SK-N-SH treated with all-trans-retinoic acid at 6 μM for 48 hours (cell line): ENCODE measurements at regions not wholly inside any gene's neighbourhood (a gene's known extent, or its start where the extent isn't known, plus 50 kb on each side); places are given as distances from the start of the nearest gene placed in this dataset.

ENCODE experiments used
- ATAC-seq: fragments of 200-7000 bp; cut with Tn5 transposase; 3 replicates; pipeline ENCODE4 v1.9.1; 2020; ENCODE audit warnings: mild to moderate bottlenecking, moderate library complexity
- ARNTL ChIP-seq: fragments of 450-650 bp; formaldehyde crosslinking; IDR thresholded peaks from 2 replicates; pipeline ENCODE4 v1.5.0; 2020; ENCODE audit warnings: low read depth, mild to moderate bottlenecking, moderate library complexity, borderline replicate concordance
- BACH2 ChIP-seq: fragments of 250-450 bp; sonication (Bioruptor Pico); IDR thresholded peaks from 2 replicates; pipeline ENCODE4 v1.9.0; 2021; ENCODE audit warnings: mild to moderate bottlenecking, borderline replicate concordance
- CREB5 ChIP-seq: fragments of 250-450 bp; sonication (Bioruptor Pico); IDR thresholded peaks from 2 replicates; pipeline ENCODE4 v1.5.1; 2020; ENCODE audit warnings: low read depth, mild to moderate bottlenecking, moderate library complexity
- CSDC2 ChIP-seq: fragments of 250-450 bp; sonication (Bioruptor Pico); IDR thresholded peaks from 2 replicates; pipeline ENCODE4 v1.5.0; 2020; ENCODE audit warnings: mild to moderate bottlenecking, moderate library complexity
- ESRRG ChIP-seq: fragments of 250-450 bp; sonication (Bioruptor Pico); IDR thresholded peaks from 2 replicates; pipeline ENCODE4 v1.6.1; 2021; ENCODE audit warnings: mild to moderate bottlenecking
- GLIS3 ChIP-seq: fragments of 250-450 bp; sonication (Bioruptor Pico); IDR thresholded peaks from 2 replicates; pipeline ENCODE4 v1.5.0; 2020; ENCODE audit warnings: mild to moderate bottlenecking, moderate library complexity
- ISL1 ChIP-seq: fragments of 250-450 bp; sonication (Bioruptor Pico); IDR thresholded peaks from 2 replicates; pipeline ENCODE4 v2.1.2; 2022; ENCODE audit warnings: mild to moderate bottlenecking, moderate library complexity
- OSR1 ChIP-seq: fragments of 250-450 bp; sonication (Bioruptor Pico); IDR thresholded peaks from 2 replicates; pipeline ENCODE4 v1.8.0; 2022; ENCODE audit warnings: moderate library complexity, mild to moderate bottlenecking, inconsistent platforms
- PATZ1 ChIP-seq: fragments of 250-450 bp; sonication (Bioruptor Pico); IDR thresholded peaks from 2 replicates; pipeline ENCODE4 v1.8.0; 2020; ENCODE audit warnings: mild to moderate bottlenecking, moderate library complexity, borderline replicate concordance
- POU6F1 ChIP-seq: fragments of 250-450 bp; sonication (Bioruptor Pico); IDR thresholded peaks from 2 replicates; pipeline ENCODE4 v1.8.0; 2021; ENCODE audit warnings: low read depth, mild to moderate bottlenecking, moderate library complexity, borderline replicate concordance
- PPARA ChIP-seq: fragments of 250-450 bp; sonication (Bioruptor Pico); IDR thresholded peaks from 2 replicates; pipeline ENCODE4 v1.5.0; 2020; ENCODE audit warnings: mild to moderate bottlenecking, borderline replicate concordance
- SNAI2 ChIP-seq: fragments of 250-450 bp; sonication (Bioruptor Pico); IDR thresholded peaks from 2 replicates; pipeline ENCODE4 v1.5.0; 2020; ENCODE audit warnings: mild to moderate bottlenecking, moderate library complexity
- TCF4 ChIP-seq: fragments of 250-450 bp; sonication (Bioruptor Pico); IDR thresholded peaks from 2 replicates; pipeline ENCODE4 v1.8.0; 2021; ENCODE audit warnings: mild to moderate bottlenecking, moderate library complexity, borderline replicate concordance
- TOX ChIP-seq: fragments of 250-450 bp; sonication (Bioruptor Pico); IDR thresholded peaks from 2 replicates; pipeline ENCODE4 v1.8.0; 2021; ENCODE audit warnings: mild to moderate bottlenecking, moderate library complexity, borderline replicate concordance
- TSHZ2 ChIP-seq: fragments of 250-450 bp; sonication (Bioruptor Pico); IDR thresholded peaks from 2 replicates; pipeline ENCODE4 v1.5.0; 2020; ENCODE audit warnings: mild to moderate bottlenecking, moderate library complexity
- ZC3H10 ChIP-seq: fragments of 250-450 bp; sonication (Bioruptor Pico); IDR thresholded peaks from 2 replicates; pipeline ENCODE4 v1.5.1; 2021; ENCODE audit warnings: mild to moderate bottlenecking, moderate library complexity
- ZFP3 ChIP-seq: fragments of 250-450 bp; sonication (Bioruptor Pico); IDR thresholded peaks from 2 replicates; pipeline ENCODE4 v1.5.0; 2020; ENCODE audit warnings: mild to moderate bottlenecking, moderate library complexity
- ZFP30 ChIP-seq: fragments of 450-650 bp; formaldehyde crosslinking; IDR thresholded peaks from 2 replicates; pipeline ENCODE4 v1.5.0; 2022; ENCODE audit warnings: mild to moderate bottlenecking, moderate library complexity
- ZNF565 ChIP-seq: fragments of 450-650 bp; formaldehyde crosslinking; conservative IDR thresholded peaks from 2 replicates; pipeline ENCODE4 v1.5.0; 2020; ENCODE audit warnings: low read depth, mild to moderate bottlenecking, moderate library complexity
- ZNF70 ChIP-seq: fragments of 450-650 bp; formaldehyde crosslinking; IDR thresholded peaks from 2 replicates; pipeline ENCODE4 v1.5.0; 2020; ENCODE audit warnings: mild to moderate bottlenecking, moderate library complexity
- ZNF8 ChIP-seq: fragments of 450-650 bp; formaldehyde crosslinking; IDR thresholded peaks from 2 replicates; pipeline ENCODE4 v1.5.0; 2020; ENCODE audit warnings: mild to moderate bottlenecking, moderate library complexity

- no peak for ATAC-seq
- TF ChIP-seq CREB5 (no peak), ZC3H10 (CRISPR knock-in tag) (no peak), ZNF8 (CRISPR knock-in tag) (no peak), ISL1 (no peak), SNAI2 (CRISPR knock-in tag) (no peak), ZNF70 (no peak), TOX (CRISPR knock-in tag) (no peak), ESRRG (no peak), POU6F1 (CRISPR knock-in tag) (no peak), GLIS3 (CRISPR knock-in tag) (no peak), ZFP3 (no peak), ZFP30 (CRISPR knock-in tag) (no peak)
Observed at GRCh38 chr5:170176916-170177315, 55.9 kb upstream of the C5orf58 start.

GRCh38 chr5:170178814-170179213 is 54.0 kb upstream of the C5orf58 start:
- no peak for ATAC-seq
- TF ChIP-seq TCF4 (CRISPR knock-in tag) (no peak), ZFP3 (no peak), ARNTL (CRISPR knock-in tag) (no peak), ZC3H10 (CRISPR knock-in tag) (no peak), TSHZ2 (no peak), TOX (CRISPR knock-in tag) (no peak), OSR1 (no peak), ESRRG (no peak), ZNF565 (no peak), CSDC2 (CRISPR knock-in tag) (no peak), BACH2 (CRISPR knock-in tag) (no peak), PATZ1 (CRISPR knock-in tag) (no peak), SNAI2 (CRISPR knock-in tag) (no peak), GLIS3 (CRISPR knock-in tag) (no peak), ZNF8 (CRISPR knock-in tag) (no peak), POU6F1 (CRISPR knock-in tag) (no peak), PPARA (no peak)

GRCh38 chr5:170179626-170180025 is 53.2 kb upstream of the C5orf58 start:
- ATAC-seq = no peak
- no peak for TF ChIP-seq CREB5
- TF ChIP-seq POU6F1 (CRISPR knock-in tag) = no peak
- TF ChIP-seq TCF4 (CRISPR knock-in tag) = no peak
- TF ChIP-seq ZFP30 (CRISPR knock-in tag) = no peak
- no peak for TF ChIP-seq ZNF8 (CRISPR knock-in tag)
- TF ChIP-seq BACH2 (CRISPR knock-in tag) = no peak
- no peak for TF ChIP-seq ZNF565
- TF ChIP-seq CSDC2 (CRISPR knock-in tag) = no peak
- TF ChIP-seq ZNF70 = no peak
- TF ChIP-seq OSR1 = no peak
- TF ChIP-seq ZC3H10 (CRISPR knock-in tag) = no peak
- no peak for TF ChIP-seq TOX (CRISPR knock-in tag)
- no peak for TF ChIP-seq ISL1
- no peak for TF ChIP-seq SNAI2 (CRISPR knock-in tag)
- TF ChIP-seq PATZ1 (CRISPR knock-in tag) = no peak
- no peak for TF ChIP-seq ARNTL (CRISPR knock-in tag)
